GM23338 (cell line): ENCODE measurements at regions not wholly inside any gene's neighbourhood (a gene's known extent, or its start where the extent isn't known, plus 50 kb on each side); places are given as distances from the start of the nearest gene placed in this dataset.

Experiments used
- ATAC-seq: fragments of 200-7000 bp; cut with Tn5 transposase; 3 replicates; pipeline ENCODE4 v1.9.1; 2020
- DNase-seq: peaks from one replicate; pipeline ENCODE4 v3.0.0-alpha.2; 2015; ENCODE audit warnings: low spot score
- H2AFZ ChIP-seq: fragments of 200-600 bp; sonication (generic); 2 replicates; pipeline ENCODE4 v1.8.0; 2016; ENCODE audit warnings: antibody characterized with exemption, mild to moderate bottlenecking, moderate library complexity
- H3F3A ChIP-seq: fragments of 200-600 bp; sonication (generic); replicated peaks from 2 replicates; pipeline ENCODE4 v1.8.0; 2017; ENCODE audit warnings: antibody characterized with exemption, mixed run types, low read depth
- H3K27ac ChIP-seq: fragments of 200-600 bp; sonication (generic); 2 replicates; pipeline ENCODE4 v1.6.1; 2016; ENCODE audit warnings: low read depth
- H3K27me3 ChIP-seq: fragments of 200-600 bp; sonication (generic); 2 replicates; pipeline ENCODE4 v1.8.0; 2016; ENCODE audit warnings: mild to moderate bottlenecking, mixed run types, moderate library complexity; ENCODE audit not compliant: insufficient read depth
- H3K36me3 ChIP-seq: fragments of 200-600 bp; sonication (generic); 2 replicates; pipeline ENCODE4 v1.8.0; 2016; ENCODE audit warnings: mild to moderate bottlenecking; ENCODE audit not compliant: insufficient read depth
- H3K4me1 ChIP-seq: fragments of 200-600 bp; sonication (generic); 2 replicates; pipeline ENCODE4 v1.8.0; 2016; ENCODE audit warnings: mild to moderate bottlenecking, moderate library complexity; ENCODE audit not compliant: insufficient read depth
- H3K4me2 ChIP-seq: fragments of 200-600 bp; sonication (generic); 2 replicates; pipeline ENCODE4 v1.7.1; 2017; ENCODE audit warnings: mixed run types
- H3K4me3 ChIP-seq: fragments of 200-600 bp; sonication (generic); 2 replicates; pipeline ENCODE4 v1.6.1; 2016; ENCODE audit warnings: mixed run types
- H3K79me2 ChIP-seq: fragments of 200-600 bp; sonication (generic); replicated peaks from 2 replicates; pipeline ENCODE4 v1.8.0; 2017; ENCODE audit warnings: mild to moderate bottlenecking; ENCODE audit not compliant: insufficient read depth
- H3K9me2 ChIP-seq: fragments of 200-600 bp; sonication (generic); 2 replicates; pipeline ENCODE4 v1.8.0; 2017; ENCODE audit not compliant: insufficient read depth
- H4K20me1 ChIP-seq: fragments of 200-600 bp; sonication (generic); replicated peaks from 2 replicates; pipeline ENCODE4 v1.8.0; 2017; ENCODE audit warnings: mild to moderate bottlenecking; ENCODE audit not compliant: insufficient read depth
- H3K27ac Mint-ChIP-seq: 2 replicates; pipeline ENCODE4 v1.8.0; 2020; ENCODE audit warnings: inconsistent platforms, mild to moderate bottlenecking, moderate library complexity, mixed read lengths
- H3K27me3 Mint-ChIP-seq: 3 replicates; pipeline ENCODE4 v1.8.0; 2022; ENCODE audit warnings: low read depth, mild to moderate bottlenecking, moderate library complexity, mixed read lengths, inconsistent platforms; ENCODE audit not compliant: insufficient read depth, poor library complexity
- H3K36me3 Mint-ChIP-seq: 3 replicates; pipeline ENCODE4 v1.8.0; 2021; ENCODE audit warnings: low read depth, mild to moderate bottlenecking, inconsistent platforms, moderate library complexity, mixed read lengths
- H3K4me1 Mint-ChIP-seq: 3 replicates; pipeline ENCODE4 v1.8.0; 2020; ENCODE audit warnings: mild to moderate bottlenecking, inconsistent platforms, mixed read lengths
- H3K4me3 Mint-ChIP-seq: 3 replicates; pipeline ENCODE4 v1.8.0; 2021; ENCODE audit warnings: moderate library complexity, mild to moderate bottlenecking, inconsistent platforms, mixed read lengths
- H3K9me3 Mint-ChIP-seq: 3 replicates; pipeline ENCODE4 v1.8.0; 2020; ENCODE audit warnings: moderate library complexity, mild to moderate bottlenecking, inconsistent platforms, mixed read lengths
- CREB1 ChIP-seq: fragments of 250-450 bp; sonication (Bioruptor Pico); IDR thresholded peaks from 2 replicates; pipeline ENCODE4 v1.5.0; 2020; ENCODE audit warnings: low read depth, mild to moderate bottlenecking, moderate library complexity
- CTCF ChIP-seq, 2 experiments: fragments of 200-600 bp in 1 of 2; sonication (generic) in 1 of 2; conservative IDR thresholded peaks; 2 replicates each; pipeline versions ENCODE4 v1.5.1 to v1.6.1; 2016 to 2017; ENCODE audit warnings: antibody characterized with exemption in 2 of 2, low read depth in 2 of 2, mild to moderate bottlenecking in 2 of 2, moderate library complexity in 1 of 2
- ETS1 ChIP-seq: IDR thresholded peaks from 2 replicates; pipeline ENCODE4 v1.6.1; 2016; ENCODE audit warnings: antibody characterized with exemption
- EZH2 ChIP-seq: fragments of 200-600 bp; sonication (generic); IDR thresholded peaks from one replicate; pipeline ENCODE4 v1.8.0; 2017; ENCODE audit warnings: antibody characterized with exemption, mild to moderate bottlenecking, low read depth; ENCODE audit not compliant: unreplicated experiment
- EZH2phosphoT487 ChIP-seq: fragments of 200-600 bp; sonication (generic); IDR thresholded peaks from one replicate; pipeline ENCODE4 v1.8.1; 2018; ENCODE audit warnings: antibody characterized with exemption; ENCODE audit not compliant: unreplicated experiment
- JUNB ChIP-seq: IDR thresholded peaks from one replicate; pipeline ENCODE4 v1.6.1; 2016; ENCODE audit warnings: antibody characterized with exemption; ENCODE audit not compliant: unreplicated experiment
- NANOG ChIP-seq: IDR thresholded peaks from 2 replicates; pipeline ENCODE4 v1.6.1; 2016; ENCODE audit warnings: antibody characterized with exemption, borderline replicate concordance
- POLR2AphosphoS5 ChIP-seq: IDR thresholded peaks from 2 replicates; pipeline ENCODE4 v1.6.1; 2016; ENCODE audit warnings: antibody characterized with exemption, low read depth
- REST ChIP-seq: IDR thresholded peaks from one replicate; pipeline ENCODE4 v1.6.1; 2018; ENCODE audit warnings: antibody characterized with exemption; ENCODE audit not compliant: unreplicated experiment
- STAT1 ChIP-seq: IDR thresholded peaks from one replicate; pipeline ENCODE4 v1.6.1; 2016; ENCODE audit warnings: antibody characterized with exemption; ENCODE audit not compliant: unreplicated experiment
- ZNF114 ChIP-seq: fragments of 250-450 bp; sonication (Bioruptor Pico); IDR thresholded peaks from 2 replicates; pipeline ENCODE4 v1.5.0; 2020; ENCODE audit warnings: mild to moderate bottlenecking, moderate library complexity
- ZNF331 ChIP-seq: fragments of 250-450 bp; sonication (Bioruptor Pico); IDR thresholded peaks from 2 replicates; pipeline ENCODE4 v1.5.0; 2020; ENCODE audit warnings: low read depth, mild to moderate bottlenecking, moderate library complexity
- ZNF462 ChIP-seq: fragments of 250-450 bp; sonication (Bioruptor Pico); IDR thresholded peaks from 2 replicates; pipeline ENCODE4 v1.5.0; 2020; ENCODE audit warnings: mild to moderate bottlenecking, moderate library complexity

GRCh38 chr1:106875622-106876021 lies 180.9 kb upstream of the PRMT6 start:
- Histone ChIP-seq H3K4me3 (no peak overlapping the region), H4K20me1 (no peaks in the 10 kb centered on the region), H3K36me3 (no peaks in the 10 kb centered on the region), H2AFZ (0 out of 2 replicates have a peak overlapping the region, but pooled peaks have one; percentile 86), H3F3A (no peaks in the 10 kb centered on the region), H3K9me2 (peaks cover 5% of the 10 kb centered on the region; the same call in 1 of the 2 replicates), H3K4me1 (no peaks in the 10 kb centered on the region), H3K27me3 (no peaks in the 10 kb centered on the region), H3K79me2 (no peaks in the 10 kb centered on the region), H3K4me2 (no peak overlapping the region), H3K27ac (no peak overlapping the region)
- Mint-ChIP-seq H3K27me3 (peaks cover 2% of the 10 kb centered on the region), H3K4me3 (no peak overlapping the region), H3K4me1 (no peaks in the 10 kb centered on the region; the same call in 2 of the 3 replicates), H3K36me3 (no peaks in the 10 kb centered on the region; the same call in 2 of the 3 replicates), H3K9me3 (peaks cover 4% of the 10 kb centered on the region; the same call in 1 of the 3 replicates), H3K27ac (no peak overlapping the region)
- ATAC-seq (no peak), DNase-seq (no peak)
- TF ChIP-seq CTCF (conservative IDR thresholded peaks at IDR 0.05; ENCODE audit: low read depth in 2 of 2) (no peak), JUNB (no peak), CREB1 (CRISPR knock-in tag) (no peak), STAT1 (no peak), EZH2 (no peak), ETS1 (no peak), NANOG (no peak), REST (no peak), ZNF331 (no peak), ZNF114 (CRISPR knock-in tag) (no peak), ZNF462 (no peak), EZH2phosphoT487 (no peak), POLR2AphosphoS5 (no peak)
